Endothelial cell (in vitro differentiated cells): ENCODE measurements at regions not wholly inside any gene's neighbourhood (a gene's known extent, or its start where the extent isn't known, plus 50 kb on each side); places are given as distances from the start of the nearest gene placed in this dataset.

Source experiments
- DNase-seq: peaks from one replicate; pipeline ENCODE4 v3.0.0; 2021; ENCODE audit warnings: low spot score
- H3K27ac Mint-ChIP-seq: one replicate; pipeline ENCODE4 v1.8.0; 2021; ENCODE audit warnings: mixed read lengths, inconsistent platforms; ENCODE audit not compliant: unreplicated experiment
- H3K27me3 Mint-ChIP-seq: one replicate; pipeline ENCODE4 v1.8.0; 2021; ENCODE audit warnings: mild to moderate bottlenecking, moderate library complexity, mixed read lengths, inconsistent platforms; ENCODE audit not compliant: unreplicated experiment
- H3K36me3 Mint-ChIP-seq: one replicate; pipeline ENCODE4 v1.8.0; 2021; ENCODE audit warnings: mild to moderate bottlenecking, low read depth, mixed read lengths, inconsistent platforms; ENCODE audit not compliant: unreplicated experiment
- H3K4me1 Mint-ChIP-seq: one replicate; pipeline ENCODE4 v1.8.0; 2021; ENCODE audit warnings: mild to moderate bottlenecking, mixed read lengths, inconsistent platforms; ENCODE audit not compliant: unreplicated experiment
- H3K4me3 Mint-ChIP-seq: one replicate; pipeline ENCODE4 v1.8.0; 2021; ENCODE audit warnings: mild to moderate bottlenecking, mixed read lengths, inconsistent platforms; ENCODE audit not compliant: unreplicated experiment
- H3K9me3 Mint-ChIP-seq: one replicate; pipeline ENCODE4 v1.8.0; 2021; ENCODE audit warnings: mixed read lengths, inconsistent platforms; ENCODE audit not compliant: unreplicated experiment
- CTCF ChIP-seq: fragments of 200-600 bp; sonication (generic); IDR thresholded peaks from one replicate; pipeline ENCODE4 v1.5.0; 2021; ENCODE audit warnings: antibody characterized with exemption; ENCODE audit not compliant: unreplicated experiment

GRCh38 chr2:129695496-129695895, 284.0 kb upstream of the RAB6C start:
- no peak for DNase-seq
- no peaks in the 10 kb centered on the region for H3K36me3 Mint-ChIP-seq
- no peak overlapping the region for H3K4me3 Mint-ChIP-seq
- no peak for TF ChIP-seq CTCF
- peaks cover 3% of the 10 kb centered on the region for H3K27me3 Mint-ChIP-seq
- no peaks in the 10 kb centered on the region for H3K9me3 Mint-ChIP-seq
- no peak overlapping the region for H3K27ac Mint-ChIP-seq
- H3K4me1 Mint-ChIP-seq = no peaks in the 10 kb centered on the region

DNA sequence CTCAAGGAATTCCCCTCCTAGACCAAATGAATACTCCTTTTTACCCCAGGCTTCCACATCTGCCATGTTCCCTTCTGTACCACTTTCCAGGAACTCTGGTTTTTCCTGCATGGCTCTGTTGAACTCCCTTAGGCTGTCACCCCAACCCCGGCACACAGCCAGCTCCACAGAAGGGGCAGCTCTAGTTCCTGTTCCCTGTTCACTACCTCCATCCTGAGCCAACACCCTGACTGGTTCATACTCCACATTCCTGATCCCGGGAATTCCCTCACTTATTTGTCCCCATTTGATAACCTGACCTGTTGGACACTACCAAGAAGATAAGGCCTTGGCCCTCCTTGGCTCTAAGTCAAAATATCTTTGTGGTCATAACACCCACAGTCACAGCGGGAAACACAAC, 280.9 kb upstream of the RAB6C start:
- Mint-ChIP-seq H3K27me3 (peaks cover 3% of the 10 kb centered on the region), H3K4me1 (no peaks in the 10 kb centered on the region), H3K27ac (no peak overlapping the region), H3K9me3 (no peaks in the 10 kb centered on the region), H3K4me3 (no peak overlapping the region), H3K36me3 (no peaks in the 10 kb centered on the region)
- TF ChIP-seq CTCF = no peak
- no peak for DNase-seq

GRCh38 chr2:129699781-129700573, 279.5 kb upstream of the RAB6C start:
- DNase-seq = no peak
- TF ChIP-seq CTCF = no peak
- no peak overlapping the region for H3K27ac Mint-ChIP-seq
- H3K4me3 Mint-ChIP-seq = no peak overlapping the region
- H3K9me3 Mint-ChIP-seq = no peaks in the 10 kb centered on the region
- no peaks in the 10 kb centered on the region for H3K4me1 Mint-ChIP-seq
- H3K36me3 Mint-ChIP-seq = no peaks in the 10 kb centered on the region
- peaks cover 3% of the 10 kb centered on the region for H3K27me3 Mint-ChIP-seq

- no peaks in the 10 kb centered on the region for H3K4me1 Mint-ChIP-seq
- no peak overlapping the region for H3K4me3 Mint-ChIP-seq
- H3K27me3 Mint-ChIP-seq = peaks cover 3% of the 10 kb centered on the region
- TF ChIP-seq CTCF = no peak
- H3K36me3 Mint-ChIP-seq = no peaks in the 10 kb centered on the region
- DNase-seq = no peak
- H3K27ac Mint-ChIP-seq = no peak overlapping the region
- no peaks in the 10 kb centered on the region for H3K9me3 Mint-ChIP-seq
These were observed 276.9 kb upstream of the RAB6C start for GRCh38 chr2:129702416-129703176.

DNA sequence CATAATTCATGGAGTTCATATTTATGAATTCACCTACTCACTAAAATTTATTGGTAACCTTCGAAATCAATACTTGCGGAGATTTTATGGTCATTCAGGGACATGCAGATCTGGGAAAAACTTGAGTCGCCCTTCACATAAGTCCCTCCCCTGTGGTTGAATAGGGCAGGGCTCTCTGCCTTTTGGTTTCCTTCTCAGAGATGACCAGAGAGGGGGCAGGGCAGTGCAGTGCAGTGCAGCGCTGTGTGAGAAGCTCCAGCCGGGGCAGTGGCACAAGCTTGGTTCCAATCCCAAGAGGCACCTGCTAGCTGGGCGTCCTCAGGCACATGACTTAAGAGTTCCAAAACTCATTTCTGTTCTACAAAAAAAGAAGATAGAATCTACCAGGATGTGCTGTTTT, 274.4 kb upstream of the RAB6C start:
- Mint-ChIP-seq H3K4me3 (no peak overlapping the region), H3K4me1 (no peaks in the 10 kb centered on the region), H3K27ac (no peak overlapping the region), H3K9me3 (no peaks in the 10 kb centered on the region), H3K27me3 (peaks cover 3% of the 10 kb centered on the region), H3K36me3 (no peaks in the 10 kb centered on the region)
- TF ChIP-seq CTCF = no peak
- no peak for DNase-seq
